GM19372 (cell line): ENCODE measurements at regions not wholly inside any gene's neighbourhood (a gene's known extent, or its start where the extent isn't known, plus 50 kb on each side); places are given as distances from the start of the nearest gene placed in this dataset.

ENCODE experiments used
- ATAC-seq: cut with Tn5 transposase; IDR thresholded peaks from one replicate; pipeline ENCODE4 v1.9.1; 2021; ENCODE audit warnings: mild to moderate bottlenecking, low read depth, moderate library complexity; ENCODE audit not compliant: unreplicated experiment

- no peak for ATAC-seq
Observed at GRCh38 chr4:24705016-24705753, 90.2 kb upstream of the SOD3 start.

GRCh38 chr4:24713604-24714003 is 81.8 kb upstream of the SOD3 start:
- no peak for ATAC-seq

- ATAC-seq = no peak
Observed at GRCh38 chr4:24719615-24720014, 75.8 kb upstream of the SOD3 start.

GRCh38 chr4:24720436-24720835 is 74.9 kb upstream of the SOD3 start:
- no peak for ATAC-seq

GRCh38 chr4:24720979-24721378 is 74.4 kb upstream of the SOD3 start:
- no peak for ATAC-seq

- ATAC-seq = no peak
Observed at GRCh38 chr4:24722026-24722568, 73.3 kb upstream of the SOD3 start.

GRCh38 chr4:24727390-24728224 is 67.8 kb upstream of the SOD3 start:
- no peak for ATAC-seq

- ATAC-seq = no peak
Observed at GRCh38 chr4:24729119-24729730, 66.1 kb upstream of the SOD3 start.

GRCh38 chr4:24730256-24731001 is 64.9 kb upstream of the SOD3 start:
- no peak for ATAC-seq

- no peak for ATAC-seq
Observed at GRCh38 chr4:24731448-24731847, 63.9 kb upstream of the SOD3 start.

- no peak for ATAC-seq
Observed at GRCh38 chr4:24734511-24734910, 60.9 kb upstream of the SOD3 start.

GRCh38 chr4:24736066-24736465 is 59.3 kb upstream of the SOD3 start:
- no peak for ATAC-seq

GRCh38 chr4:24741910-24742309 is 53.5 kb upstream of the SOD3 start:
- ATAC-seq = no peak

- ATAC-seq = no peak
Observed at GRCh38 chr4:24742335-24742734, 53.0 kb upstream of the SOD3 start.

GRCh38 chr4:24742773-24743172 is 52.6 kb upstream of the SOD3 start:
- ATAC-seq = no peak

GRCh38 chr4:24743206-24743605 is 52.2 kb upstream of the SOD3 start:
- ATAC-seq = no peak

GRCh38 chr4:24743927-24744326 is 51.4 kb upstream of the SOD3 start:
- no peak for ATAC-seq

- no peak for ATAC-seq
Observed at GRCh38 chr4:24745172-24745895, 50.0 kb upstream of the SOD3 start.
